CD4-positive, alpha-beta T cell (primary cell): ENCODE measurements at regions not wholly inside any gene's neighbourhood (a gene's known extent, or its start where the extent isn't known, plus 50 kb on each side); places are given as distances from the start of the nearest gene placed in this dataset.

Source experiments
- ATAC-seq: fragments of 200-7000 bp; cut with Tn5 transposase; one replicate; pipeline ENCODE4 v1.10.0; 2022; ENCODE audit warnings: mild to moderate bottlenecking; ENCODE audit not compliant: poor library complexity
- CTCF ChIA-PET: fragments of 350-600 bp; sonication (Branson Sonifier 250); formaldehyde crosslinking; loops from one replicate; lab custom pipeline; 2021; ENCODE audit warnings: antibody characterized with exemption, inconsistent platforms; lab: Charles Lee
- POLR2A ChIA-PET: fragments of 350-600 bp; sonication (Branson Sonifier 250); formaldehyde crosslinking; loops from one replicate; lab custom pipeline; 2021; ENCODE audit warnings: antibody characterized with exemption, inconsistent platforms; lab: Charles Lee
- DNase-seq, 14 experiments: peaks; one replicate each; pipeline ENCODE4 v3.0.0-alpha.2; 2013 to 2020; ENCODE audit warnings: mixed read lengths in 2 of 14
- H3K27ac ChIP-seq, 2 donors: one replicate each; pipeline versions ENCODE4 v1.5.1 to v1.7.0; 2013; ENCODE audit warnings: low read length in 2 of 2, low read depth in 1 of 2, mild to moderate bottlenecking in 1 of 2
- H3K27me3 ChIP-seq, 2 experiments: 1 replicate in 1 of 2; 2 replicates in 1 of 2; pipeline versions ENCODE4 v1.6.1 to v1.7.0; 2013; ENCODE audit warnings: low read length in 2 of 2, control low read depth in 1 of 2, mild to moderate bottlenecking in 1 of 2, moderate library complexity in 1 of 2; ENCODE audit not compliant: insufficient read depth in 2 of 2, control insufficient read depth in 1 of 2
- H3K36me3 ChIP-seq: one replicate; pipeline ENCODE4 v1.6.1; 2013; ENCODE audit warnings: low read length, control low read depth; ENCODE audit not compliant: insufficient read depth
- H3K4me1 ChIP-seq: one replicate; pipeline ENCODE4 v1.6.1; 2013; ENCODE audit warnings: low read length, control low read depth; ENCODE audit not compliant: insufficient read depth
- H3K4me3 ChIP-seq: one replicate; pipeline ENCODE4 v1.5.1; 2013; ENCODE audit warnings: mild to moderate bottlenecking, low read length, moderate library complexity
- H3K9me3 ChIP-seq, 2 experiments: 1 replicate in 1 of 2; 2 replicates in 1 of 2; pipeline versions ENCODE4 v1.6.1 to v1.7.0; 2013; ENCODE audit warnings: low read length in 2 of 2, mild to moderate bottlenecking in 2 of 2, control low read depth in 1 of 2, moderate library complexity in 1 of 2; ENCODE audit not compliant: control insufficient read depth in 1 of 2, insufficient read depth in 1 of 2
- H3K27ac Mint-ChIP-seq: one replicate; pipeline ENCODE4 v1.8.0; 2020; ENCODE audit warnings: mixed read lengths
- H3K27me3 Mint-ChIP-seq: one replicate; pipeline ENCODE4 v1.8.0; 2021; ENCODE audit warnings: mixed read lengths
- H3K36me3 Mint-ChIP-seq: one replicate; pipeline ENCODE4 v1.8.0; 2021; ENCODE audit warnings: low read depth, mixed read lengths
- H3K4me1 Mint-ChIP-seq: one replicate; pipeline ENCODE4 v1.8.0; 2021; ENCODE audit warnings: low read depth, mixed read lengths
- H3K4me3 Mint-ChIP-seq: one replicate; pipeline ENCODE4 v1.8.0; 2020; ENCODE audit warnings: mild to moderate bottlenecking, mixed read lengths
- H3K9me3 Mint-ChIP-seq: one replicate; pipeline ENCODE4 v1.8.0; 2020; ENCODE audit warnings: mixed read lengths
- CTCF ChIP-seq: fragments of 200-600 bp; IDR thresholded peaks from one replicate; pipeline ENCODE4 v1.8.0; 2022; ENCODE audit warnings: antibody characterized with exemption, mild to moderate bottlenecking
- intact Hi-C, 2 experiments: fragments of 100-400 bp; cut with DNase I in 1 of 2; cut with micrococcal nuclease in 1 of 2; formaldehyde crosslinking; loops; one replicate each; pipeline versions ENCODE4 v1.15.1 to v1.9.0; 2023 to 2025; cut with DNase I, micrococcal nuclease

- Mint-ChIP-seq H3K36me3 (no peaks in the 10 kb centered on the region), H3K9me3 (peaks cover 13% of the 10 kb centered on the region), H3K4me3 (no peak overlapping the region), H3K4me1 (no peaks in the 10 kb centered on the region), H3K27ac (no peak overlapping the region), H3K27me3 (no peaks in the 10 kb centered on the region)
- ChIA-PET CTCF (no interaction called here), POLR2A (no interaction called here)
- TF ChIP-seq CTCF: no peak
- no peaks in the 10 kb centered on the region for H3K36me3 ChIP-seq
- no peak for ATAC-seq
- intact Hi-C loops: loop anchor here in 1 of 2 experiments (1.0 kb wide), 1 partner anchor 37 kb away; no protein-coding TSS in a partner anchor
- DNase-seq: no peak
- no peaks in the 10 kb centered on the region for H3K9me3 ChIP-seq
- no peaks in the 10 kb centered on the region for H3K4me1 ChIP-seq
- no peak overlapping the region for H3K27ac ChIP-seq
- no peak overlapping the region for H3K4me3 ChIP-seq
- H3K27me3 ChIP-seq: no peaks in the 10 kb centered on the region
These were observed 267.1 kb upstream of the MYOCD start for GRCh38 chr17:12398441-12399051.

- no peak overlapping the region for H3K4me3 ChIP-seq
- ChIA-PET CTCF (no interaction called here), POLR2A (no interaction called here)
- Mint-ChIP-seq H3K9me3 (peaks cover 9% of the 10 kb centered on the region), H3K27me3 (no peaks in the 10 kb centered on the region), H3K36me3 (no peaks in the 10 kb centered on the region), H3K4me3 (no peak overlapping the region), H3K4me1 (no peaks in the 10 kb centered on the region), H3K27ac (no peak overlapping the region)
- no peaks in the 10 kb centered on the region for H3K27me3 ChIP-seq
- DNase-seq: no peak
- no peak overlapping the region for H3K27ac ChIP-seq
- H3K9me3 ChIP-seq: peaks cover 0 to 3% of the 10 kb centered on the region in 2 experiments
- H3K36me3 ChIP-seq: no peaks in the 10 kb centered on the region
- no peaks in the 10 kb centered on the region for H3K4me1 ChIP-seq
- intact Hi-C loops: no loop called here
- no peak for TF ChIP-seq CTCF
- no peak for ATAC-seq
These were observed 262.6 kb upstream of the MYOCD start for GRCh38 chr17:12402963-12403622.

GRCh38 chr17:12403881-12404398, 261.8 kb upstream of the MYOCD start:
- H3K27ac Mint-ChIP-seq: no peak overlapping the region
- POLR2A ChIA-PET: no interaction called here

More at GRCh38 chr17:12403881-12404398, 261.8 kb upstream of the MYOCD start:
- no peak overlapping the region for H3K27ac ChIP-seq
- H3K36me3 Mint-ChIP-seq: no peaks in the 10 kb centered on the region
- ATAC-seq: no peak
- H3K4me3 ChIP-seq: no peak overlapping the region
- no peak overlapping the region for H3K4me3 Mint-ChIP-seq
- TF ChIP-seq CTCF: no peak
- no peaks in the 10 kb centered on the region for H3K27me3 Mint-ChIP-seq
- no peaks in the 10 kb centered on the region for H3K27me3 ChIP-seq
- intact Hi-C loops: no loop called here
- H3K9me3 ChIP-seq: peaks cover 0 to 3% of the 10 kb centered on the region in 2 experiments
- H3K9me3 Mint-ChIP-seq: peaks cover 6% of the 10 kb centered on the region
- H3K4me1 ChIP-seq: no peaks in the 10 kb centered on the region
- H3K4me1 Mint-ChIP-seq: no peaks in the 10 kb centered on the region
- H3K36me3 ChIP-seq: no peaks in the 10 kb centered on the region
- DNase-seq: no peak
- CTCF ChIA-PET: no interaction called here
